ENCODE measurements at regions not wholly inside any gene's neighbourhood (a gene's known extent, or its start where the extent isn't known, plus 50 kb on each side); places are given as distances from the start of the nearest gene placed in this dataset.
"Not testable (repeated sequence)": the region's sequence is repeated elsewhere in the genome, so short reads cannot be mapped to it uniquely, and the experiment has no call there.

GRCh38 chr2:156779416-156780120 lies 343.4 kb downstream of the GPD2 start:
- DNase-seq (ENCODE audit: low spot score), result peak; percentile 40

DNA sequence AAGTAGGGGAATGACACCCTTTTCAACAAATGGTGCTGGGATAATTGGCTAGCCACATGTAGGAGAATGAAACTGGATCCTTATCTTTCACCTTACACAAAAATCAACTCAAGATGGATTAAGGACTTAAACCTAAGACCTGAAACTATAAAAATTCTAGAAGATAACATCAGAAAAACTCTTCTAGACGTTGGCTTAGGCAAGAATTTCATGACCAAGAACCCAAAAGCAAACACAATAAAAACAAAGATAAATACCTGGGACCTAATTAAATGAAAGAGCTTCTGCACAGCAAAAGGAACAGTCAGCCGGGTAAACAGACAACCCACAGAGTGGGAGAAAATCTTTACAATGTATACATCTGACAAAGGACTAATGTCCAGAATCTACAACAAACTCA lies 345.5 kb downstream of the GPD2 start:
- not testable (repeated sequence) for DNase-seq (ENCODE audit: low spot score)

DNA sequence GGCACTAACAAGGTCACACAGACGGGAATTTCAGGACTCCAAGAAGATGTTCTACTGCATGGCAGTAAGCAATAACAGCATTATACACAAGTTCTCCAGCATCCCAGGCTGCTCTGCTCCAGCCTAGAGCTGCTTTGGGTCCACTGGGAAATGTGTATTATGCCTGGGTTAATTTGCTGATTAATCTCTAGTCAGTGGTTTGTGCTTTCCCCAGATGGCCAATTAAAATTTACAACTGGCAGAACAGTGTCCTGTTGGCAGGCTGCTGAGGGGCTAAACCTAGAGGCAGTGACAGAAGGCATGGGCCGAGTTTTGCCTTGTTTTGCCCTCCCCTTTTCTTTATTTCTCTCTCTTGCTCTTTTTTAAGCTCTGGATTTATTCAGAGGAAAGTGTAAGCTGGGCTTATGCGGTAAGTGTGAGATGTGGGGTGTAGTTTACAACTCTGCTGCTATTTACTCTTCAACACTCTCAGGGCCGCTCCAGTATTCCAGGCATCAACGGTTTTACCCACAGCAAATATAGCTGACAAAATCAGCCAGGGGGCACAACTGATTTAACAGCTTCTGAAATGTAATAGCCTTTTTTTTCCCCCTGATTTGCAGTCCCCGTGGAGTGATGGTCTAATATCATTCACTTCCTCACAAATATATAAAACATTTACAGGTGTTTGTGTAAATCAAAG lies 348.0 kb downstream of the GPD2 start:
- DNase-seq (ENCODE audit: low spot score), result no peak

GRCh38 chr2:156787517-156787916 lies 351.3 kb downstream of the GPD2 start:
- no peak for DNase-seq (ENCODE audit: low spot score)

GRCh38 chr2:156790343-156791037 lies 354.3 kb downstream of the GPD2 start:
- no peak for DNase-seq (ENCODE audit: low spot score)

DNA sequence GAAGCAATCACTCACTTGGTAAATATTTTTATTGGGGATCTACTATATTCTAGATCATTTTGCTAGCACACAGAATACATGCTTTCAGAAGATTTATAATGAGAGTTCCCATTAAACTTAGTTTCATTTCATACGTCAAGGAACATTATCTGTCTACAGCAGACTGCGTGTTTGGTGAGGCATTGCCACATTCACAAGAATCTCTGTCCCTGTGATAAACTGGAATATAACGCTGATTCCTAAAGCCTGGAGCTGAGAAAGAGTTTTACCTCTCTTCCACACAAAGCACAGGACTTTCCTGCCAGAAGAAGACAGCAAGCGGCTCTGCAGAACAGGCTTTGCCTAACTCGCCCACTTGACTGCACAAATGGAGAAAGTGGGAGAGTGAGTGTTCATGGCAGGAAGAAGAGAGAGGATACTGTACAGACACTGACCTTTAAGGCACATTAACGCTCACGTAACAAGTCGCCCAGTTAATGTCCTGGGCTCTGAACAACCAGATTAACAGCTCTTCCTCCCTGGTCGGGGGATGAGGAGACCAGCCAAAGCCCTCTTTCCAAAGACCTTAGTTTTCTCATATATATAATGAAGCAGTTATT lies 356.2 kb downstream of the GPD2 start:
- no peak for DNase-seq (ENCODE audit: low spot score)

DNA sequence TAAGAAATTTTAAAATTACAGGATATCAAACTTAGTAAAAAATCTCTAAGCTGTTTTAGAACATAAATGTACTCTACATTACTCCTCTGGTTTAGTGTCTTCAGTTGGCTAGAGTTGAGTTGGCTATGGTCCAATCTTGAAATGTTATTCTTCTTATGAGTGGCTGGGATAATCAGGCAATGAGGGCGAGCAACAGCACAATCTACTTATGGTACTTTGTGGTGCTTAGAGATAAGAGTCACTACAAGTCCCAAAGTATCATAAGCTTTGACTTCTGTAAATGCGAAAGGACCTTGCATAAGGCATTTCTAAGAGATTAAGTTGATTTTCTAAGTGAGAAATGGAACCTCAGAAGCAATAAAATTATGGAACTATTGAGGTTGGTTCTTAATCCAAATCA lies 361.7 kb downstream of the GPD2 start:
- DNase-seq (ENCODE audit: low spot score), result no peak

DNA sequence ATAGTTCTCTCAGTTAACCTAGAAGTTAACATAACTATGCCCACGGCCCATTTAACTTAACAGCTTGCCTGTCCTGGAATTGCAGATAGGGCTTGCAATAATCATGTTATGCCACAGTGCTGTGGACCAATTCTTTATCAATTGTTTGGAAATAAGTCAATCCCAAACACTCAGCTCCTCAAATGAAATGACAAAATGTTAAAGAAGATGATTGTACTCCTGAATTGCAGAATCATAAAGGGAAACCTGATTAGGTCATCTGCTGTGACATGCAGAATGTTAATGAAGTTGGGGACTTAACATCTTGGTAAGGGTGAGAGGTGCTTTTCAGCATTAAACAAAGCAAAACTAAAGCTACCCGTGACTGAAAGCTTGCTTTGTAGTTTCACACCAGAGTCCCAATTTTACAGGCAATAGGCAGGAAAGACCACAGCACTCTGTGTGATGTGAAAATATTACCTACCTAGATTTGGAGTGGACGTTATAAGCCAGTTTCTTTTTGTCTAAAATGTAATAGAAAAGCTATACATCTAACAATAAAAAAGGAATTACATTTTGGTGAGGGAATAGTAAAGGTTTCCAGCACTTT lies 364.0 kb downstream of the GPD2 start:
- DNase-seq (ENCODE audit: low spot score), result no peak

DNA sequence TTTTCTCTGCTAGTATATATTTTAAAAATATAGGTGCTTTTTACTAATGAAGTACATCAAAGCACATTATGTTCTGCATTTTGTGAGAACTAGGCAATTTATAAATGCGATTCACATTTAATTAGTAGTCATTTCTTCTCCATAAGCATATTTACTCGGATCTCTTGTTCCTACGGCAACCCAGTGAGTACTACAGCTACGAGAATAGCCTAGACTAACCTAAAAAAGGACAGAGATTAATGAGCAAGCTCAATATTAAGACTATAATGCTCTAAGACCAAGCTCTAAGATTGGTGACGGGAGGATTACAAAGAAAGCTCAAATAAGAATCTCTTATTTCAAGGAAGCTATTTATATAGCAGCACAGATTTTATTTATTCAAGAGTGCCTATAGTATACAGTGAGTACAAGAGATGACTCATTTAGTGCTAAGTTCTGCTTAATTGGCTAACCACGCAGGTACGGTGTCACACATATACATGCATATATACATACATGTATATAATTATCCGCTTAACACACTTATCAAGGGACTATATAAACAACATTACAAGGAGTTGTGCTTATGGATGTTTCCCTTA lies 364.7 kb downstream of the GPD2 start:
- DNase-seq (ENCODE audit: low spot score), result no peak

DNA sequence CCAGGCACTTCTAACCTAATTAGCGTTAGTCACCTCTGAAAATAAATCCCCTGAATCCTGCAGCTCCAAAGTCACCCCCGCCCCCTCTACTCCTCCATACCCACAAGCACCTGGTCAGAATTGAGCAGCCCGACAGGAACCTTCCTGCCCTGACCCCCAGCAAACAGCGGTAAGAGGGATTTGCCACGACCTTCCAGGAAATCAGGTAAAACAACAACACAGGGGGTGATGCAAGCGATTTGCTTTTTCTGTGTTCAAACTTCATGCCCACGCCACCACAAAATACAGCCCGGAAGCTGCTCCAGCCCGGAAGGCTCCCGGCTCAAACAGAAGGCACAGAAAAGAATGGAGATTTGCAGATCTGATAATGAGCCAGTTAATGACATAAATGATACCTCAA lies 367.1 kb downstream of the GPD2 start:
- DNase-seq (ENCODE audit: low spot score), result peak; percentile 7

DNA sequence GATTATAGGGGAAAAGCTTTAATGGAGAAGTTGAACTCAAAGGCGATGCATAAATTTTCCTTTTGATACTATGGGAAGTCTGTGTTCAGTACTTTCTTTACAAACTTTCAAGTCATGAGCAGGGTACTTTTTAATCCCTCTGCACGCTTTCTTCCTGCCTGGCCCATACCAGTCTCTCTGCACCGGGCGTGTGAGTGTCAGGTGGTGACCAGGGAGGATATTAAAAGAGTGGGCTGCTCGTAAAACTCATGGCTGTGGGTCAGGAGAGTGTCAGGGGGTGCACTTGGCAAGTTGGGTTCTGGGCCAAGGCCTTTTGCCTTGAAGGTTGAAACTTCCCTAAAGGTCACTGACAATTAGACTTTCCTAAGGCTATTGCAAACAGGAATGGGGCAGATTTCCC lies 367.8 kb downstream of the GPD2 start:
- no peak for DNase-seq (ENCODE audit: low spot score)

DNA sequence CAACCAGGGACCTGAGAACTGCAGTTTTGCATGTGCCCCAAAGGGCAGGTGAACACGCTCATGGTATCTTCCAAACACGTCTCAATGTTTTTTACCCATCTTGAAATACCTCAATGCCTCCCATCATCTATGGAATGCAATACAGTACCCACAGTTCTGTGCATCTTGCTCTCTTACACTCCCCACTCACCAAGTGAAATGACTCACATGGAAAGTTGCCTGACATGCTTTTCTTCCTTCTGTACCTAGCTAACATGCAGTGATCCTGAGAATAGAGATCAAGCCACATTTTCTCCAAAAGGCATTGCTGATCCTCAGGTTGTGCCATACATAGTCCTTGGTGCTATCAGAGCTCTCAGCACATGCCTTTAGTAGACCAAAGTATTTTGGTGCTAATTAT lies 373.9 kb downstream of the GPD2 start:
- DNase-seq (ENCODE audit: low spot score), result no peak

DNA sequence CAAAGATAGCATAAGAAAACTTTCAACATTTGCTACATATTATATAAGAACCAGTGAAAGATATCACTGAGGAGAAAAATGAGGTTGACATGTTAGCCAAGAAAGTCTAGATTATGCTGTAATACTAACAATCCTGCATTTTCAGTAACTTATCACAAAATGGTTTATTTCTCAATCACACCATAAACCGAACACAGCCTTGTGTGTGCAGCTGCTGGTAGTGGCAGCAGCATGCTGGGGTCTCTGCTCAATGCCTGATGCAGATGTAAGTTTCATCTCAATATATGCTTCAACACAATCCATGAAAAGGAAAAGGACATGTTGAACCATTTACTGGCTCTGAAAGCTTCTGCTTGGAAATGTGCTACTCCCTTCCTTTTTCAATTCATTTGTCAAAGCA lies 376.3 kb downstream of the GPD2 start:
- no peak for DNase-seq (ENCODE audit: low spot score)

DNA sequence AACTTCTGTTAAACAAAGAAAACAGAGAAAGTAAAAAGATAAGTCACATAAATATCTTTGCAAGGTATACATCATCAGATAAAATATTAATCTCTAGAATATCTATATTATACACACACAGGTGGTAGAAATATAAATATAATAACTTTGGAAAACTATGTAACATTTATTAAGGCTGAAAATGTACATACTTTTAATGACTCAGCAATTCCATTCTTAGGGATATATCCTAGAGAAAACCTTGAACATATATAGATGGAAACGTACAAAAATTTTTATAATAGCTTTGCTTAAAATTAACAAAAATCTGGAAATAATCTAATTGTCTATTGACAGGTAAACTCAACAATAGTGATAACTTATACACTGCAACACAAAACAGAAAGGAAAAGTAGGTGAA lies 381.3 kb downstream of the GPD2 start:
- no peak for DNase-seq (ENCODE audit: low spot score)

GRCh38 chr2:156818221-156818620 lies 382.0 kb downstream of the GPD2 start:
- DNase-seq (ENCODE audit: low spot score), result no peak

- no peak for DNase-seq (ENCODE audit: low spot score)
Observed at GRCh38 chr2:156818944-156819343, 382.8 kb downstream of the GPD2 start.

DNA sequence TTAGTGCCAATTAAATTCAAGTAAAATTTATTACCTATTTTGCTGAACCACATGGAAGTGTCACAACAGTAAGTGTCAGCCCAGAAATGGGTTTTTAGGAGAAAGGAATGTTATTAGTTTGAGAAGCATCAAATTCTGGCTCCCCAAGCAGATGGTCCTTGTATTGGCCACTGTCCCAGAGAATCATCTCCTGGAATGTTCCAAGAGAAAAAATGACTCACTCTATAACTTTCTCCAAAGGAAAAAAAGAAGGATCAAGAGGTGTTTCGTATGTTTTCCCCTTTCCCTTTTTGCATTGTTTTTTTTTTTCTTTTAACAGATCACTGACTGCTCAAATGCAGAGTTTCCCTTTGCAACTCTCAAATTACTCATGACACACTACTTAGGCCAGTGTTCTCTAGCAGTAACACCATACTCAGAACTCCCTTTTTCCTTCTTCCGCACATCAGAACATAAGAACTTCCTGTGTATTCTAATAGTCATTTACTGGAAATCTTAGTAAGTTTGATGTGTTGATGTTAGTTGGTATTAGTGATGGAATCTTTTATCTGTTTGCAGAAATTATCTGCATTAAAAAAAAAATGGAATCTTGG lies 390.3 kb downstream of the GPD2 start:
- DNase-seq (ENCODE audit: low spot score), result no peak

DNA sequence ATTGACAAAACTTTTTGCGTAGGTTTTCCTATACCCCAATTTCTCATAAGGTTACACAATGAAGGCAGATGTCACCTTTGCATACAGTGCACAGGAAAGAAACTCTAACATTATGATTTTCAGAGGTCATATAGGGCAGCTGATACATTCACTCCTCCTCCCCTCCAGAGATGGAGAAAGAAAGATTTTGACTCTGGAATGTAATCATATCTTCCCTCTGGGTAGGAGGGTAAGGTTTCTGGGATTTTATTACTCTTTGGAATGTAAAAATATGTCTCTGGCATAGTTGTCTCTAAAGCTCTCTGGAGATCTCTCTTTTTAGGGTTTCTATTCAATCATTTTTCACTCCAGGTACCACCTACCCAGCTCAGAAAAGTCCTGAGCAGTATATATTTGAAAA lies 398.3 kb downstream of the GPD2 start:
- DNase-seq (ENCODE audit: low spot score), result no peak

DNA sequence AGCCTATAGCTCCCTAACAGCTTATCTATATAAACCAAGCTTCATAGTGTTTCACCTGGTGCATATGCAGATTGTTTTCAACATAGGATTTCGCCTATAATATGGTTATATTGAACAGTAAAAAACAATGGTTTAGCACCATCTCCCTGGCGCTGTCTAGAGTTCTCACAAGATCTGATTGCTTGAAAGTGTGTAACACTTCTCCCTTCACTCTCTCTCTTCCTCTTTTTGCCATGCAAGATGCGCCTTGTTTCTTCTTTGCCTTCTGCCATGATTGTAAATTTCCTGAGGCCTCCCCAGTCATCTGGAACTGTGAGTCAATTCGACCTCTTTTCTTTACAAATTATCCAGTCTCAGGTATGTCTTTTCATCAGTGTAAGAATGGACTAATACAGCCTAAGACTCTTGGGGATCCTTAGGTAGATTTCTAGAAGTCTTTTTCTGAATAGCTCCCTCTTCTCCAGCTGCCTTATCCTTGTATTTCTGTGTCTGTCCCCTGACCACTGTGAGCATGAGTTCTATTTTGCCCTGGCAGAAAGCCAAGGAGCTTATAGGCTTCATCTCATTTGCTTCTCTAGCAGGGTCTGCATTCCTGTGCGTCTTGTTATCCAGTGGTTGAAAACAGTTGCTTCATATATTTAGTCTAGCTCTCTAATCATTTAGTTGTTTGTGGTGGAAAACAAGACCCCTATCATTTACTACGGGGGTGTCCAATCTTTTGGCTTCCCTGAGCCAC lies 401.6 kb downstream of the GPD2 start:
- DNase-seq (ENCODE audit: low spot score), result no peak

DNA sequence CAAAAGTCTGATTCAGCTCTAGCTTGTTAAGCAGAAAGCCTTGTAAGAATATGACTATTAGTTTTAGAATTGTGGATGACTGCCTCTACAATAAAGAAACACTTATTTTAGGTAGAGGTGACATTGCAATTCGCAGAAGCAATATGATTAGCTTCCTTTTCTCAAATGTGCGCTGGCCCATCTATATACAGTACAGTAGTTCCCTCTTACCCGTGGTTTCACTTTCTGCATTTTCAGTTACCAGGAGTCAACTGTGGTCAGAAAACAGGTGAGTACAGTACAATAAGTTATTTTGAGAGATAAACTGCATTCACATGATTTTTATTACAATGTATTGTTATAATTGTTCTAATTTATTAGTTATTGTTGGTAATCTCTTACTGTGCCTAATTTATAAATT lies 405.1 kb downstream of the GPD2 start:
- no peak for DNase-seq (ENCODE audit: low spot score)

Data from HuH-7.5 (cell line).